ENCODE measurements at regions not wholly inside any gene's neighbourhood (a gene's known extent, or its start where the extent isn't known, plus 50 kb on each side); places are given as distances from the start of the nearest gene placed in this dataset.

- ATAC-seq = no peak
- peaks cover 11% of the 10 kb centered on the region for H3K4me1 ChIP-seq (ENCODE audit: low read depth)
- intact Hi-C loops (cut with DNase I, micrococcal nuclease) = no loop called here
Observed at GRCh38 chr2:64771737-64772136, 118.0 kb upstream of the SERTAD2 start.

GRCh38 chr2:64773461-64774118 is 119.9 kb upstream of the SERTAD2 start:
- H3K4me1 ChIP-seq (ENCODE audit: low read depth) = peaks cover 7% of the 10 kb centered on the region
- H3K4me3 ChIP-seq = no peak overlapping the region
- no peaks in the 10 kb centered on the region for H3K36me3 ChIP-seq (ENCODE audit: low read depth)
- TF ChIP-seq CTCF (IDR thresholded peaks at IDR 0.05) = no peak
- peaks cover 5% of the 10 kb centered on the region for H3K9me3 ChIP-seq
- intact Hi-C loops (cut with DNase I, micrococcal nuclease) = no loop called here
- DNase-seq = peak in 2 of 3 donors; percentile 41 to 46
- peak; percentile 49 for ATAC-seq

More at GRCh38 chr2:64771737-64772136, 118.0 kb upstream of the SERTAD2 start:
- no peak overlapping the region for H3K4me3 ChIP-seq
- H3K9me3 ChIP-seq = peaks cover 5% of the 10 kb centered on the region
- H3K36me3 ChIP-seq (ENCODE audit: low read depth) = no peaks in the 10 kb centered on the region
- TF ChIP-seq CTCF (IDR thresholded peaks at IDR 0.05) = no peak
- DNase-seq = no peak

GRCh38 chr2:64777841-64778240 is 124.1 kb upstream of the SERTAD2 start:
- Histone ChIP-seq H3K4me3 (no peak overlapping the region), H3K4me1 (ENCODE audit: low read depth) (no peaks in the 10 kb centered on the region), H3K9me3 (peaks cover 5% of the 10 kb centered on the region), H3K36me3 (ENCODE audit: low read depth) (no peaks in the 10 kb centered on the region)
- ATAC-seq = no peak
- intact Hi-C loops (cut with DNase I, micrococcal nuclease) = no loop called here
- no peak for DNase-seq
- TF ChIP-seq CTCF (IDR thresholded peaks at IDR 0.05) = no peak

GRCh38 chr2:64779117-64779690 is 125.5 kb upstream of the SERTAD2 start:
- Histone ChIP-seq H3K36me3 (ENCODE audit: low read depth) (no peaks in the 10 kb centered on the region), H3K4me1 (ENCODE audit: low read depth) (no peaks in the 10 kb centered on the region), H3K4me3 (no peak overlapping the region), H3K9me3 (peaks cover 5% of the 10 kb centered on the region)
- intact Hi-C loops (cut with DNase I, micrococcal nuclease) = no loop called here
- no peak for ATAC-seq
- no peak for TF ChIP-seq CTCF (IDR thresholded peaks at IDR 0.05)
- DNase-seq = no peak

- intact Hi-C loops (cut with DNase I, micrococcal nuclease) = no loop called here
- Histone ChIP-seq H3K9me3 (peaks cover 5% of the 10 kb centered on the region), H3K4me3 (no peak overlapping the region), H3K36me3 (ENCODE audit: low read depth) (no peaks in the 10 kb centered on the region), H3K4me1 (ENCODE audit: low read depth) (no peaks in the 10 kb centered on the region)
- TF ChIP-seq CTCF (IDR thresholded peaks at IDR 0.05) = no peak
- ATAC-seq = no peak
- no peak for DNase-seq
Observed at GRCh38 chr2:64780041-64780440, 126.3 kb upstream of the SERTAD2 start.

All from mucosa of descending colon (tissue), 3 donors.